SK-N-SH (cell line): ENCODE measurements at regions not wholly inside any gene's neighbourhood (a gene's known extent, or its start where the extent isn't known, plus 50 kb on each side); places are given as distances from the start of the nearest gene placed in this dataset.

ENCODE experiments used
- small RNA-seq, 7 experiments: library from RNA; depleted of rRNA; stranded (forward); fragments of <200 nt; gene quantifications; one replicate each; pipeline ENCODE3, GENCODE V24; 2012

Small RNA genes in the stretch of these regions (small RNA-seq; reads per million reads assigned to genes)
- 0 reads per million in 7 experiments for gene RNU6-753P
